Omental fat pad (tissue), 3 donors: ENCODE measurements at regions not wholly inside any gene's neighbourhood (a gene's known extent, or its start where the extent isn't known, plus 50 kb on each side); places are given as distances from the start of the nearest gene placed in this dataset.
"Not testable (repeated sequence)": the region's sequence is repeated elsewhere in the genome, so short reads cannot be mapped to it uniquely, and the experiment has no call there.

Experiments used
- ATAC-seq: fragments of 150-250 bp; one replicate; pipeline ENCODE4 v1.9.1; 2016; ENCODE audit warnings: mild to moderate bottlenecking, moderate library complexity; ENCODE audit not compliant: low FRiP score
- DNase-seq: peaks from one replicate; pipeline ENCODE4 v3.0.0-alpha.2; 2019; ENCODE audit warnings: low spot score
- CTCF ChIP-seq, 3 donors: fragments of 450-650 bp; IDR thresholded peaks; one replicate each; pipeline ENCODE4 v1.5.1; 2016 to 2017; ENCODE audit warnings: antibody characterized with exemption in 3 of 3, mild to moderate bottlenecking in 3 of 3, moderate library complexity in 2 of 3

GRCh38 chr2:8599421-8600242 is 82.2 kb upstream of the ID2 start:
- TF ChIP-seq CTCF (IDR thresholded peaks at IDR 0.05), result no peak
- no peak for DNase-seq
- ATAC-seq, result no peak

GRCh38 chr2:8600456-8600855 is 81.4 kb upstream of the ID2 start:
- ATAC-seq, result no peak
- no peak for TF ChIP-seq CTCF (IDR thresholded peaks at IDR 0.05)
- no peak for DNase-seq

GRCh38 chr2:8602809-8603208 is 79.0 kb upstream of the ID2 start:
- no peak for DNase-seq
- ATAC-seq, result no peak
- TF ChIP-seq CTCF (IDR thresholded peaks at IDR 0.05), result no peak

GRCh38 chr2:8603356-8603755 is 78.5 kb upstream of the ID2 start:
- not testable (repeated sequence) for DNase-seq, ATAC-seq

GRCh38 chr2:8604262-8604661 is 77.6 kb upstream of the ID2 start:
- DNase-seq (no peak), ATAC-seq (no peak)
- TF ChIP-seq CTCF (IDR thresholded peaks at IDR 0.05), result no peak

GRCh38 chr2:8605351-8606065 is 76.3 kb upstream of the ID2 start:
- no peak for TF ChIP-seq CTCF (IDR thresholded peaks at IDR 0.05)
- DNase-seq, result no peak
- ATAC-seq, result no peak

- ATAC-seq (no peak), DNase-seq (no peak)
- TF ChIP-seq CTCF (IDR thresholded peaks at IDR 0.05), result no peak
Measured at GRCh38 chr2:8606226-8606625, 75.6 kb upstream of the ID2 start.
